ENCODE measurements at regions not wholly inside any gene's neighbourhood (a gene's known extent, or its start where the extent isn't known, plus 50 kb on each side); places are given as distances from the start of the nearest gene placed in this dataset.

DNA sequence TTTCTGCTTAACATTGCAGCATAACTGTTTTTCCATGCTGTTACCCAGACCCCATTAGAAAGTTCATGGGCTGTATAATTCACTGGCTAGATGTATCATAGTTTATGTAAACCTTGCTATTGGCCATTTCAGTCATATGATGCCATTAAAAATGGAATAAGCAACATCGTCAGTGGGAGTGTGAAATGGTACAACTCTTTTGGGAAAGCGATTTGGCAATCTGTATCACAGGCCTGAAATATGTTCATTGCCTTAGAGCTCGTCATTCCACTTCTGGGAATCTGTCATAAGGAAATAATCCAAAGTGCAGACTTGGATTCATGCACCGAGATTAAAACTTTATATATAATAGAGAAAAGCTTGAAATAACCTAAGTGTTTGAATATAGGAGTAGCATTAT is 77.9 kb upstream of the KLF4 start:
- ChIA-PET POLR2A (no interaction called here), CTCF (no interaction called here)
- H3K4me3 ChIP-seq (ENCODE audit: low read depth, low read length) = no peak overlapping the region
- TF ChIP-seq, protein P1, sequence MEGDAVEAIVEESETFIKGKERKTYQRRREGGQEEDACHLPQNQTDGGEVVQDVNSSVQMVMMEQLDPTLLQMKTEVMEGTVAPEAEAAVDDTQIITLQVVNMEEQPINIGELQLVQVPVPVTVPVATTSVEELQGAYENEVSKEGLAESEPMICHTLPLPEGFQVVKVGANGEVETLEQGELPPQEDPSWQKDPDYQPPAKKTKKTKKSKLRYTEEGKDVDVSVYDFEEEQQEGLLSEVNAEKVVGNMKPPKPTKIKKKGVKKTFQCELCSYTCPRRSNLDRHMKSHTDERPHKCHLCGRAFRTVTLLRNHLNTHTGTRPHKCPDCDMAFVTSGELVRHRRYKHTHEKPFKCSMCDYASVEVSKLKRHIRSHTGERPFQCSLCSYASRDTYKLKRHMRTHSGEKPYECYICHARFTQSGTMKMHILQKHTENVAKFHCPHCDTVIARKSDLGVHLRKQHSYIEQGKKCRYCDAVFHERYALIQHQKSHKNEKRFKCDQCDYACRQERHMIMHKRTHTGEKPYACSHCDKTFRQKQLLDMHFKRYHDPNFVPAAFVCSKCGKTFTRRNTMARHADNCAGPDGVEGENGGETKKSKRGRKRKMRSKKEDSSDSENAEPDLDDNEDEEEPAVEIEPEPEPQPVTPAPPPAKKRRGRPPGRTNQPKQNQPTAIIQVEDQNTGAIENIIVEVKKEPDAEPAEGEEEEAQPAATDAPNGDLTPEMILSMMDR (IDR thresholded peaks at IDR 0.05; ENCODE audit: insufficient read depth, low read length, missing control alignments) = no peak
- DNase-seq (ENCODE audit: low read depth, low spot score) = no peak

DNA sequence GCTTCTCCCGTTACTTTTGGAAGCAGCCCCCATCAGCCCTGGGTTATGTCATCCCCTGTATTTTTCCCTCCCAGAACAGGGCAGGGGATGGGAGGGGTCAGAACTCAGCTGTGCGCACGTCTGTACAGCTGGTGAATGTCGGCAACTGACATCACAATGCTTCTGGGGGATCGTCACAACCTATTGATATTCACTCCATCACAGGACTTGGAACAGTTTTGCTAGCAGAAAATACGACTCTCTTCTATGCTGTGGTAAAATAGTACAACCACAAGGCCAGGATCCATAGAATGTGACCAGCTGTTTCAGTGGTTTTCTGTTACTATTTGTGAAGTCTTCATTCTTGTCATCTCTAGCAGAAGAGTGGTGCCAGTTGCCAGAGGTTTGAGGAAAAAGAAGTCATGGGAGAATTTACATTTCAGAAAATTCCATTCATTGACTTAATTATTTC is 77.1 kb upstream of the KLF4 start:
- no peak overlapping the region for H3K4me3 ChIP-seq (ENCODE audit: low read depth, low read length)
- TF ChIP-seq, protein P1 (IDR thresholded peaks at IDR 0.05; ENCODE audit: insufficient read depth, low read length, missing control alignments) = no peak
- ChIA-PET CTCF (no interaction called here), POLR2A (no interaction called here)
- DNase-seq (ENCODE audit: low read depth, low spot score) = no peak

DNA sequence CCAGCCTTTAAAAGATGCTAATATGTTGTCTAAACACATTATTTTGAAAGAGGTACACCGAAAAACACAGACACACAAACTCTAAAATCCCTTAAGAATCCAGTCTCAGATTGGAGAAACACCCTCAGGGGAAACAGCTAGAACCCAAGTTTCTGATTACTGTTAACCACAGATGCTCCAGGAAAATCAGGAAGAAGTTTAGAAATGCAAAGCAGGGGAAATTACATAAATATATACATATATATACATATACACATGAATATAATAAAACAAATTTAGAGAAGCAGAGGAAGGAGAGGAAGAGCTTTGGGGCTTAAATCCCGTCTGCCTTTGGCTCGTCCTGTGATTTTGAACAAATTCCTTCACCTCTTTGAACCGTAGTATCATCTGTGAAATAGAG is 73.2 kb upstream of the KLF4 start:
- DNase-seq (ENCODE audit: low read depth, low spot score) = no peak
- POLR2A ChIA-PET = no interaction called here
- TF ChIP-seq, protein P1 (IDR thresholded peaks at IDR 0.05; ENCODE audit: insufficient read depth, low read length, missing control alignments) = no peak
- H3K4me3 ChIP-seq (ENCODE audit: low read depth, low read length) = no peak overlapping the region
- CTCF ChIA-PET = no interaction called here

DNA sequence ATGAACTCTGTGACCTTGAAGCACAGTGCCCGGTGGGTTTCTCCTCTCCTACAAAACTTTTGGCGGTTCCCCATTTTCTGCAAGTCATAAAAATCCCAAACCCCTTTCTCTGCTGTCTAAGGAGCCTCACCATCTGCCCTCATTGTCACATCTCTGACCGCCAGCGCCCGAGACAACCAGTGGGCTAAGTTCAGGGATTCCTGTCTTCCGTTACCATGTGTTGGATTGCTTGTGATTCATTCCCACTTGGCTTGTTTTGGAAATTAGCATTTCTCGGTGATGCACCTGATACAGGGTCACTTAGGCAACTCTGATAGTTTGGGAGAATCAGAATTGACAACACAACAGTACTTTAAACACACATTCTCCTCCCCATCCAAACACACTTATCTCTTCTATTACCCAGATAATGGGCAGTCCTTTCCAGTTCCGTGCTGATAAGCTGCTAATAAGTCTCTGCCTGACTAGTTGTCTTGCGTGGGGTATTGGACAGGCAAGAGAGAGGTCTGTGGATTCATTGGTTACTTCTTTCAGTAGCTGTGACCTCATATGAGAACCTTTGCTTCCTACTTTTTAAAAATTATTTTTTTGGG is 70.0 kb upstream of the KLF4 start:
- TF ChIP-seq, protein P1 (IDR thresholded peaks at IDR 0.05; ENCODE audit: insufficient read depth, low read length, missing control alignments) = no peak
- DNase-seq (ENCODE audit: low read depth, low spot score) = no peak
- POLR2A ChIA-PET = no interaction called here
- H3K4me3 ChIP-seq (ENCODE audit: low read depth, low read length) = no peak overlapping the region
- CTCF ChIA-PET = no interaction called here

DNA sequence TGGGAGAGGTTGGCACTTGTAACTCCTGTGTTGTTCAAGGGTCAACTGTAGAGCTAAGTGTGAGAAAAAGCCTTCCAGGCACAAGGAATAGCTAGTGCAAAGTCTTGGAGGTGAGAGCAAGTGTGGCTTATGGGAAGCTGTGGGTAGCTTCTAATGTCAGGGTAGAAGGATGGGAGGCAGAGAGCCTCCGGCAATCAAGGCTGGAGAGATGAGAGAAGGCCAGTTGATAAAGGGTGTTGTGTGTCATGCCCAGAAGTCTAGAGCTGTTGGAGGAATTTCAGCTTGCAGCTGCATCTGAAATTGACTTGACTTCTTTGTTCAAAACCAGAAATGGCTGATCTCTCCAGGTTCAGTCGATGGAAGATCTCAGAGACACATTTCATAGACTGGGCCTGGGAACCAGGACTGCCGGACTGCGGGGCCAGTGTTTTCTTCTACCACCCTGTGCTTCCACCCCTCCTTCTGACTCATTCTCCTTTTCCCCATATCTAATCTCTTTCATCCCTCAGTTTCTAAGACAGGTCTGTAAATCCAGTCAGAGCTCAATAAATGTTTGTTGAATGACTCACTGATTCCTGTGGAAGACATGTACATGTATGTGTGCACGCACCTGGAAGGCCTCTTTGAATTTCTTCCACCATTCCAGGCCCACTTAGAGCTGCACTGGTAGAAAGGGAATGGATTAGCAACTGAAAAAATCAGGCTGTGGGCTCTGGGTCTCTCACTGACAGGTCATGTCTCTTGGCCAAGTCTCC is 67.8 kb upstream of the KLF4 start:
- DNase-seq (ENCODE audit: low read depth, low spot score) = no peak
- CTCF ChIA-PET = interaction anchor here (0.5 kb wide), 1 partner anchor 27 kb away, joined by 4 read pairs; no protein-coding TSS in a partner anchor
- TF ChIP-seq, protein P1 (IDR thresholded peaks at IDR 0.05; ENCODE audit: insufficient read depth, low read length, missing control alignments) = no peak
- no peak overlapping the region for H3K4me3 ChIP-seq (ENCODE audit: low read depth, low read length)
- POLR2A ChIA-PET = no interaction called here

DNA sequence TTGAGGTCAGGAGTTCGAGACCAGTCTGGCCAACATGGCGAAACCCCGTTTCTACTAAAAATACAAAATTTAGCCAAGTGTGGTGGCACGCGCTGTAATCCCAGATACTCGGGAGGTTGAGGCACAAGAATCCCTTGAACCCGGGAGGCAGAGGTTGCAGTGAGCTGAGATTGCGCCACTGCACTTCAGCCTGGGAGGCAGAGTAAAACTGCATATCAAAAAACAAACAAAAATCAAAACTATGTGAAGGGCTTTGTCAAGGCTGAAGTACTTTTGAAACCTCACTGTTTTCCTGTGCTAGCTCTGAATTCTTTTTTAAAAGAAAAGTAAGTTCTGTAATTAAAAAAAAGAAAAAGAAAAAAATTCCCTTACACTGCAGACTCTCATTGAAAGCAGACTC is 65.1 kb upstream of the KLF4 start:
- no peak for DNase-seq (ENCODE audit: low read depth, low spot score)
- TF ChIP-seq, protein P1 (IDR thresholded peaks at IDR 0.05; ENCODE audit: insufficient read depth, low read length, missing control alignments) = no peak
- CTCF ChIA-PET = no interaction called here

More for the DNA sequence above, 65.1 kb upstream of the KLF4 start:
- H3K4me3 ChIP-seq (ENCODE audit: low read depth, low read length) = no peak overlapping the region
- POLR2A ChIA-PET = no interaction called here
